Endothelial cell of umbilical vein (primary cell): ENCODE measurements at regions not wholly inside any gene's neighbourhood (a gene's known extent, or its start where the extent isn't known, plus 50 kb on each side); places are given as distances from the start of the nearest gene placed in this dataset.

Source experiments
- BruUV-seq: library from RNA; stranded (reverse); fragments of 400-500 nt; replicated peaks from 2 replicates; lab custom pipeline; 2021; lab: Mats Ljungman, UMichigan
- CTCF ChIA-PET: fragments of 300-600, 350-600 bp; sonication (Branson Sonifier 250); formaldehyde crosslinking; loops from one replicate; lab custom pipeline; 2021; ENCODE audit warnings: antibody characterized with exemption, inconsistent platforms; lab: Charles Lee
- POLR2A ChIA-PET: fragments of 300-600, 350-600 bp; sonication (Branson Sonifier 250); formaldehyde crosslinking; loops from one replicate; lab custom pipeline; 2021; ENCODE audit warnings: antibody characterized with exemption, inconsistent platforms; lab: Charles Lee
- DNase-seq: peaks from one replicate; pipeline ENCODE4 v3.0.0-alpha.2; 2011; ENCODE audit warnings: low read depth, low spot score
- FAIRE-seq: peaks from 2 replicates; lab custom pipeline; 2011; peaks lifted over from hg19 to GRCh38; lab: Jason Lieb, UNC
- H2AFZ ChIP-seq: 2 replicates; pipeline ENCODE4 v1.6.0; 2012; ENCODE audit warnings: low read depth, low read length, control low read depth, inconsistent platforms
- H3K27ac ChIP-seq: 2 replicates; pipeline ENCODE4 v1.5.1; 2011; ENCODE audit warnings: low read depth, mild to moderate bottlenecking, control low read depth, low read length, moderate library complexity; ENCODE audit not compliant: insufficient read depth
- H3K27me3 ChIP-seq, 2 experiments: 2 replicates each; pipeline versions ENCODE4 v1.6.0 to v1.6.1; 2011; ENCODE audit warnings: low read length in 2 of 2, mixed read lengths in 1 of 2; ENCODE audit not compliant: control insufficient read depth in 2 of 2, insufficient read depth in 2 of 2
- H3K36me3 ChIP-seq, 2 experiments: 2 replicates in 1 of 2; 3 replicates in 1 of 2; pipeline ENCODE4 v1.5.1; 2011; ENCODE audit warnings: low read length in 2 of 2, mild to moderate bottlenecking in 1 of 2, moderate library complexity in 1 of 2; ENCODE audit not compliant: control insufficient read depth in 2 of 2, insufficient read depth in 2 of 2; ENCODE audit errors: extremely low read depth in 1 of 2
- H3K4me1 ChIP-seq: 3 replicates; pipeline ENCODE4 v1.5.1; 2011; ENCODE audit warnings: mild to moderate bottlenecking, low read length; ENCODE audit not compliant: control insufficient read depth, insufficient read depth; ENCODE audit errors: extremely low read depth
- H3K4me2 ChIP-seq: 2 replicates; pipeline ENCODE4 v1.6.1; 2011; ENCODE audit warnings: low read length, control low read depth, mixed read lengths; ENCODE audit not compliant: insufficient read depth
- H3K4me3 ChIP-seq, 3 experiments: fragments of 200-600 bp in 1 of 3; sonication (generic), shearing (Covaris generic) in 1 of 3; replicated peaks in 1 of 3; 2 replicates each; pipeline ENCODE4 v1.5.1; 2011 to 2016; ENCODE audit warnings: control low read depth in 3 of 3, low read length in 3 of 3, mild to moderate bottlenecking in 2 of 3, inconsistent platforms in 1 of 3, low read depth in 1 of 3, moderate library complexity in 1 of 3; ENCODE audit not compliant: insufficient read depth in 1 of 3
- H3K79me2 ChIP-seq: 2 replicates; pipeline ENCODE4 v1.6.0; 2012; ENCODE audit warnings: low read length, inconsistent platforms; ENCODE audit not compliant: control insufficient read depth, insufficient read depth
- H3K9ac ChIP-seq: replicated peaks from 2 replicates; pipeline ENCODE3; 2011; ENCODE audit warnings: low read length, control low read depth; ENCODE audit not compliant: insufficient read depth; ENCODE audit errors: extremely low read depth
- H3K9me1 ChIP-seq: replicated peaks from 3 replicates; pipeline ENCODE4 v1.6.0; 2011; ENCODE audit warnings: mild to moderate bottlenecking, low read length; ENCODE audit not compliant: control insufficient read depth, insufficient read depth; ENCODE audit errors: extremely low read depth
- H3K9me3 ChIP-seq: replicated peaks from 2 replicates; pipeline ENCODE4 v1.5.1; 2012; ENCODE audit warnings: low read length, inconsistent platforms; ENCODE audit not compliant: control insufficient read depth, insufficient read depth
- H4K20me1 ChIP-seq: replicated peaks from 2 replicates; pipeline ENCODE3; 2011; ENCODE audit warnings: mild to moderate bottlenecking, low read length; ENCODE audit not compliant: control insufficient read depth, insufficient read depth; ENCODE audit errors: extremely low read depth
- EZH2 ChIP-seq: IDR thresholded peaks from 2 replicates; pipeline ENCODE4 v1.6.1; 2012; ENCODE audit warnings: borderline replicate concordance, low read depth, mild to moderate bottlenecking, moderate library complexity, low read length, inconsistent platforms; ENCODE audit not compliant: severe bottlenecking
- FOS ChIP-seq: IDR thresholded peaks from 2 replicates; pipeline ENCODE4 v1.6.1; 2011; ENCODE audit warnings: mild to moderate bottlenecking, low read length, moderate library complexity, borderline replicate concordance; ENCODE audit not compliant: insufficient read depth
- GATA2 ChIP-seq: IDR thresholded peaks from 2 replicates; pipeline ENCODE4 v1.7.0; 2011; ENCODE audit warnings: low read depth, mild to moderate bottlenecking, moderate library complexity, mixed read lengths, low read length; ENCODE audit not compliant: insufficient read length, insufficient read depth
- JUN ChIP-seq: IDR thresholded peaks from 2 replicates; pipeline ENCODE4 v1.6.1; 2011; ENCODE audit warnings: borderline replicate concordance, low read depth; ENCODE audit not compliant: insufficient read length, insufficient read depth
- MYC ChIP-seq: IDR thresholded peaks from one replicate; pipeline ENCODE4 v1.6.1; 2011; ENCODE audit warnings: mild to moderate bottlenecking, low read depth, low read length
- POLR2A ChIP-seq: IDR thresholded peaks from 2 replicates; pipeline ENCODE4 v1.6.1; 2012; ENCODE audit warnings: low read depth, mild to moderate bottlenecking, control low read depth, low read length
- POLR2AphosphoS5 ChIP-seq: IDR thresholded peaks from 2 replicates; pipeline ENCODE4 v1.6.1; 2012; ENCODE audit warnings: low read depth, mild to moderate bottlenecking, control low read depth, low read length, moderate library complexity; ENCODE audit not compliant: insufficient read depth
- dilution Hi-C: fragments of 300-500 bp; cut with MboI; formaldehyde crosslinking; loops from one replicate; pipeline ENCODE4 v1.15.0; 2019; ENCODE audit warnings: low sequenced_read_pairs; ENCODE audit not compliant: extremely low pct_ligation_motif_present
- intact Hi-C: fragments of 100-400 bp; cut with micrococcal nuclease; formaldehyde crosslinking; loops from one replicate; pipeline ENCODE4 v1.10.0; 2022
- TF ChIP-seq, protein P1 (sequence below), 2 donors: IDR thresholded peaks; 1 replicate in 1 of 2; 2 replicates in 1 of 2; pipeline ENCODE4 v1.5.1; 2011; ENCODE audit warnings: low read length in 2 of 2, mild to moderate bottlenecking in 2 of 2, moderate library complexity in 2 of 2, control low read depth in 1 of 2, inconsistent platforms in 1 of 2, low read depth in 1 of 2; ENCODE audit not compliant: insufficient read depth in 1 of 2; ENCODE audit errors: extremely low read depth in 1 of 2
- TF ChIP-seq, protein P2 (sequence below): IDR thresholded peaks from 2 replicates; pipeline ENCODE4 v1.6.1; 2011; ENCODE audit not compliant: insufficient read depth, insufficient read length

DNA sequence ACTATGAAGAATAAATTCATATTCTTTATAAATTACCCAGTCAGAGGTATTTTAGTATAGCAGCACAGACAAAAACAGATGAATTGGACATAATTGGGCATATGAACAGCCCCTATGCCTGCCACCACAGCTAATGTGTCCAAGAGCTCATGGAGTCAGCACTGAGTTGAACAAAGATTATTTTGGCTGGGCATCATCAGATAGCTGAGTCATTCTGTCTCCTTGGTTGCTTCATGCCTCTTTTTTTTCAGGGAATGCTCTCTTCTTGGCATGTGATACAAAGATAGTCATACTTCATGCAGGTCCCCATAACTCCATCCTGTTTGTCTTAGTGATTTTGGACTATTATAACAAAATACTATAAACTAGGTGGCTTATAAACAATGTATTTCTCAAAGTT is 275.6 kb downstream of the TENT5A start:
- no peaks in the 10 kb centered on the region for H4K20me1 ChIP-seq
- H2AFZ ChIP-seq = no peak overlapping the region
- TF ChIP-seq MYC (no peak), JUN (no peak), EZH2 (no peak), POLR2A (no peak), FOS (no peak), GATA2 (no peak), POLR2AphosphoS5 (no peak)
- TF ChIP-seq, protein P1, sequence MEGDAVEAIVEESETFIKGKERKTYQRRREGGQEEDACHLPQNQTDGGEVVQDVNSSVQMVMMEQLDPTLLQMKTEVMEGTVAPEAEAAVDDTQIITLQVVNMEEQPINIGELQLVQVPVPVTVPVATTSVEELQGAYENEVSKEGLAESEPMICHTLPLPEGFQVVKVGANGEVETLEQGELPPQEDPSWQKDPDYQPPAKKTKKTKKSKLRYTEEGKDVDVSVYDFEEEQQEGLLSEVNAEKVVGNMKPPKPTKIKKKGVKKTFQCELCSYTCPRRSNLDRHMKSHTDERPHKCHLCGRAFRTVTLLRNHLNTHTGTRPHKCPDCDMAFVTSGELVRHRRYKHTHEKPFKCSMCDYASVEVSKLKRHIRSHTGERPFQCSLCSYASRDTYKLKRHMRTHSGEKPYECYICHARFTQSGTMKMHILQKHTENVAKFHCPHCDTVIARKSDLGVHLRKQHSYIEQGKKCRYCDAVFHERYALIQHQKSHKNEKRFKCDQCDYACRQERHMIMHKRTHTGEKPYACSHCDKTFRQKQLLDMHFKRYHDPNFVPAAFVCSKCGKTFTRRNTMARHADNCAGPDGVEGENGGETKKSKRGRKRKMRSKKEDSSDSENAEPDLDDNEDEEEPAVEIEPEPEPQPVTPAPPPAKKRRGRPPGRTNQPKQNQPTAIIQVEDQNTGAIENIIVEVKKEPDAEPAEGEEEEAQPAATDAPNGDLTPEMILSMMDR (IDR thresholded peaks at IDR 0.05; ENCODE audit: extremely low read depth in 1 of 2, insufficient read depth in 1 of 2, low read depth in 1 of 2, low read length in 2 of 2) = no peak
- TF ChIP-seq, protein P2, sequence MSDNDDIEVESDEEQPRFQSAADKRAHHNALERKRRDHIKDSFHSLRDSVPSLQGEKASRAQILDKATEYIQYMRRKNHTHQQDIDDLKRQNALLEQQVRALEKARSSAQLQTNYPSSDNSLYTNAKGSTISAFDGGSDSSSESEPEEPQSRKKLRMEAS = no peak
- H3K9me1 ChIP-seq = peaks cover 2% of the 10 kb centered on the region
- H3K27ac ChIP-seq = no peak overlapping the region
- no peaks in the 10 kb centered on the region for H3K4me1 ChIP-seq
- BruUV-seq = no TSS peak
- no peaks in the 10 kb centered on the region for H3K79me2 ChIP-seq
- intact Hi-C loops = no loop called here
- dilution Hi-C loops = no loop called here
- no peaks in the 10 kb centered on the region for H3K36me3 ChIP-seq
- H3K27me3 ChIP-seq = no peaks in the 10 kb centered on the region
- ChIA-PET CTCF (no interaction called here), POLR2A (no interaction called here)
- no peak for DNase-seq
- H3K9me3 ChIP-seq = no peaks in the 10 kb centered on the region
- H3K9ac ChIP-seq = no peak overlapping the region
- H3K4me3 ChIP-seq = no peak overlapping the region
- no peak for FAIRE-seq
- no peak overlapping the region for H3K4me2 ChIP-seq
